ENCODE measurements at regions not wholly inside any gene's neighbourhood (a gene's known extent, or its start where the extent isn't known, plus 50 kb on each side); places are given as distances from the start of the nearest gene placed in this dataset.

DNA sequence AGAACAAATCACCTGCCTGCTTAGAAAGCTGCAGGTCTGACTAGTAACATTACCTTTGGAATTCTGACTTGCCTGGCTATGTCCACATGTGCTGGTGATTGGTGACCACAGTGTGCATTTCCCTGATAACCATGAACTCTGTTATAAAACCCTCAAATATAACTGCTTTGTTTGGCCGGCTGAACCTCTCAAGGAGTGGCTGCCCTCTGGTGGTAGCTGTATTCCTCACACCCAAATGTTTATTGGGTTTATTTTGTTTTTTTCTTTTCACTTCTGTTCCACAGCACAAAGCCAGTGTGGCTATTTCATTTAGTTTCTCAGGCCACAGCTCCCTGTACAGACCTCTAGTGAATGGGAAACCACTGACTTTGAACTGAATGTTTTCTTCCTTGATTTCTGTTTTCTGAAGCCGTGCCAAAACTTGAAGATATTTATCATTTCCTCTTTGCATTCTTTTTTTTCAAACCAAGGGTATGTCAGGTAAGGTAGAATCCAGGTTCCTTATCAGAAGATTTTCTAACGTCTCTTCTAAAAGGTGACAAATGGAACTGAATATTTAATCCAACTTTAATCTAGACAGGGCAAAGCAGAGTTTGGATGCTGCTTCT, 549.0 kb upstream of the VRK2 start:
- FAIRE-seq (peak; percentile 55), DNase-seq (peak in 4 of 5 donors; percentile 42 to 79 (median 66))
- Histone ChIP-seq H3K36me3 (ENCODE audit: control insufficient read depth in 2 of 3, insufficient read depth in 3 of 3, low read length in 3 of 3) (no peaks in the 10 kb centered on the region), H3K9ac (ENCODE audit: low read length in 3 of 3) (no peak overlapping the region), H3K4me1 (ENCODE audit: control insufficient read depth in 2 of 3, insufficient read depth in 2 of 3, low read depth in 1 of 3, low read length in 3 of 3) (no peaks in the 10 kb centered on the region), H3K27ac (ENCODE audit: low read depth in 2 of 2, low read length in 2 of 2) (no peak overlapping the region), H3K27me3 (ENCODE audit: control insufficient read depth, insufficient read depth, low read length) (no peaks in the 10 kb centered on the region), H3K4me3 (ENCODE audit: low read length in 3 of 3) (no peak overlapping the region), H3K9me3 (ENCODE audit: control insufficient read depth in 2 of 3, insufficient read depth in 1 of 3, low read length in 3 of 3) (no peaks in the 10 kb centered on the region)
- intact Hi-C loops (cut with DNase I): no loop called here
- peak; percentile 76 for TF ChIP-seq CTCF (IDR thresholded peaks at IDR 0.05; ENCODE audit: borderline replicate concordance, extremely low read depth, insufficient read depth)

DNA sequence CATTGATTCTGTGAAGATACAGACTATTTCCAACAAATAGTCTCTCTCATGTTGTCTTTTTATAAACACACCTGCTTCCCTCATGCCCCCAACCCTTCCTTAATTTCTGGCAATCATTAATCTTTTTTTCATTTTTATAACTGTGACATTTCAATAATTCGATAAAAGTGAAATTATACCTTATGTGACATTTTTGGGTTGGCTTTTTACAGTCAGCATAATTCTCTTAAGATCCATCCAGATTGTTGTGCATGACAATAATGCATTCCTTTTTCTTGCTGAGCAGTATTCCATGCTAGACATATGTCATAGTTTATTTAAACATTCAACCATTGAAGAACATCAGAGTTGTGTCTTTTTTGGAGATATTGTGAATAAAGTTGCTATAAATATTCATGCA, 541.8 kb upstream of the VRK2 start:
- H3K9me3 ChIP-seq (ENCODE audit: control insufficient read depth in 2 of 3, insufficient read depth in 1 of 3, low read length in 3 of 3): no peaks in the 10 kb centered on the region
- H3K4me3 ChIP-seq (ENCODE audit: low read length in 3 of 3): no peak overlapping the region
- no peak for TF ChIP-seq CTCF (IDR thresholded peaks at IDR 0.05; ENCODE audit: borderline replicate concordance, extremely low read depth, insufficient read depth)
- no peak for DNase-seq
- FAIRE-seq: no peak
- H3K4me1 ChIP-seq (ENCODE audit: control insufficient read depth in 2 of 3, insufficient read depth in 2 of 3, low read depth in 1 of 3, low read length in 3 of 3): no peaks in the 10 kb centered on the region
- H3K27ac ChIP-seq (ENCODE audit: low read depth in 2 of 2, low read length in 2 of 2): no peak overlapping the region
- no peaks in the 10 kb centered on the region for H3K27me3 ChIP-seq (ENCODE audit: control insufficient read depth, insufficient read depth, low read length)
- no peak overlapping the region for H3K9ac ChIP-seq (ENCODE audit: low read length in 3 of 3)
- no peaks in the 10 kb centered on the region for H3K36me3 ChIP-seq (ENCODE audit: control insufficient read depth in 2 of 3, insufficient read depth in 3 of 3, low read length in 3 of 3)
- intact Hi-C loops (cut with DNase I): no loop called here

DNA sequence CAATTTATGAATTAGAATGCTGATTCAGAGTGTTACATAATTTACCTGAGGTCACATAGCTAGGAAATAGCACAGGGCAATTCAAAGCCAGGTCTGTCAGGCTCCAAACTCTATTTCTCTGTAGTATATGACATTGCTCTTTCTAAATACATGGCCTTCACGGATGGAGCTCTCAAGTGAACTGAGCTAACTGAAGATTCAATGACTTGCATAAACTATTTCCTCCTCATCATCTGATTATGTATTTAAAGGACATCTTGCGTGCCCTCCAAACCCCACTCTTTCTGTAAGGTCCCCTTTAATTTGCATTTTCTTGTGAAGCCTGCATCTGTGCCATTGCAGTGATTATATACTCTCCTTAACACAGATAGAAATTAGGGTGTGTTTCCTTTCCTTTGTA, 537.4 kb upstream of the VRK2 start:
- no peak overlapping the region for H3K9ac ChIP-seq (ENCODE audit: low read length in 3 of 3)
- no peak for TF ChIP-seq CTCF (IDR thresholded peaks at IDR 0.05; ENCODE audit: borderline replicate concordance, extremely low read depth, insufficient read depth)
- no peaks in the 10 kb centered on the region for H3K27me3 ChIP-seq (ENCODE audit: control insufficient read depth, insufficient read depth, low read length)
- intact Hi-C loops (cut with DNase I): no loop called here
- no peaks in the 10 kb centered on the region for H3K9me3 ChIP-seq (ENCODE audit: control insufficient read depth in 2 of 3, insufficient read depth in 1 of 3, low read length in 3 of 3)
- no peaks in the 10 kb centered on the region for H3K4me1 ChIP-seq (ENCODE audit: control insufficient read depth in 2 of 3, insufficient read depth in 2 of 3, low read depth in 1 of 3, low read length in 3 of 3)
- no peaks in the 10 kb centered on the region for H3K36me3 ChIP-seq (ENCODE audit: control insufficient read depth in 2 of 3, insufficient read depth in 3 of 3, low read length in 3 of 3)
- H3K27ac ChIP-seq (ENCODE audit: low read depth in 2 of 2, low read length in 2 of 2): no peak overlapping the region
- no peak overlapping the region for H3K4me3 ChIP-seq (ENCODE audit: low read length in 3 of 3)
- no peak for DNase-seq
- FAIRE-seq: no peak

GRCh38 chr2:57510704-57511103, 535.9 kb upstream of the VRK2 start:
- intact Hi-C loops (cut with DNase I): no loop called here

More at GRCh38 chr2:57510704-57511103, 535.9 kb upstream of the VRK2 start:
- Histone ChIP-seq H3K9ac (ENCODE audit: low read length in 3 of 3) (no peak overlapping the region), H3K4me1 (ENCODE audit: control insufficient read depth in 2 of 3, insufficient read depth in 2 of 3, low read depth in 1 of 3, low read length in 3 of 3) (no peaks in the 10 kb centered on the region), H3K27ac (ENCODE audit: low read depth in 2 of 2, low read length in 2 of 2) (no peak overlapping the region), H3K4me3 (ENCODE audit: low read length in 3 of 3) (no peak overlapping the region), H3K36me3 (ENCODE audit: control insufficient read depth in 2 of 3, insufficient read depth in 3 of 3, low read length in 3 of 3) (no peaks in the 10 kb centered on the region), H3K27me3 (ENCODE audit: control insufficient read depth, insufficient read depth, low read length) (no peaks in the 10 kb centered on the region), H3K9me3 (ENCODE audit: control insufficient read depth in 2 of 3, insufficient read depth in 1 of 3, low read length in 3 of 3) (no peaks in the 10 kb centered on the region)
- no peak for FAIRE-seq
- no peak for DNase-seq
- TF ChIP-seq CTCF (IDR thresholded peaks at IDR 0.05; ENCODE audit: borderline replicate concordance, extremely low read depth, insufficient read depth): no peak

All from kidney (tissue), 13 donors.